Esophagus muscularis mucosa (tissue), 4 donors: ENCODE measurements at regions not wholly inside any gene's neighbourhood (a gene's known extent, or its start where the extent isn't known, plus 50 kb on each side); places are given as distances from the start of the nearest gene placed in this dataset.

Source experiments
- CTCF ChIP-seq, 3 experiments: fragments of 200-600 bp in 2 of 3; fragments of 450-650 bp in 1 of 3; sonication (generic) in 2 of 3; IDR thresholded peaks; one replicate each; pipeline ENCODE4 v1.5.1; 2017 to 2019; ENCODE audit warnings: antibody characterized with exemption in 3 of 3, mild to moderate bottlenecking in 2 of 3, moderate library complexity in 1 of 3
- EP300 ChIP-seq: sonication (generic); formaldehyde crosslinking; IDR thresholded peaks from one replicate; pipeline ENCODE4 v1.6.1; 2017; ENCODE audit warnings: antibody characterized with exemption
- POLR2A ChIP-seq: fragments of 450-650 bp; IDR thresholded peaks from one replicate; pipeline ENCODE4 v1.6.1; 2017; ENCODE audit warnings: antibody characterized with exemption, moderate library complexity, mild to moderate bottlenecking, low read depth
- POLR2AphosphoS5 ChIP-seq, 2 donors: sonication (generic); formaldehyde crosslinking; IDR thresholded peaks; one replicate each; pipeline ENCODE4 v1.6.1; 2017; ENCODE audit warnings: antibody characterized with exemption in 2 of 2

- TF ChIP-seq CTCF (IDR thresholded peaks at IDR 0.05), result no peak
- no peak for TF ChIP-seq POLR2AphosphoS5 (IDR thresholded peaks at IDR 0.05)
- TF ChIP-seq POLR2A, result no peak
- no peak for TF ChIP-seq EP300
Observed at GRCh38 chr6:77362055-77362454, 101.2 kb downstream of the HTR1B start.
